GM23248 (cell line): ENCODE measurements at regions not wholly inside any gene's neighbourhood (a gene's known extent, or its start where the extent isn't known, plus 50 kb on each side); places are given as distances from the start of the nearest gene placed in this dataset.

Source experiments
- DNase-seq: peaks from one replicate; pipeline ENCODE4 v3.0.0-alpha.2; 2015
- H2AFZ ChIP-seq: fragments of 200-600 bp; sonication (generic); 2 replicates; pipeline ENCODE4 v1.6.1; 2016; ENCODE audit warnings: antibody characterized with exemption
- H3F3A ChIP-seq: fragments of 200-600 bp; sonication (generic); 2 replicates; pipeline ENCODE4 v1.6.1; 2016; ENCODE audit warnings: mild to moderate bottlenecking, antibody characterized with exemption, mixed run types; ENCODE audit not compliant: insufficient read depth
- H3K27ac ChIP-seq: fragments of 200-600 bp; sonication (generic); 2 replicates; pipeline ENCODE4 v1.5.1; 2016; ENCODE audit warnings: mild to moderate bottlenecking
- H3K27me3 ChIP-seq: fragments of 200-600 bp; sonication (generic); replicated peaks from 2 replicates; pipeline ENCODE4 v1.6.1; 2016; ENCODE audit warnings: mild to moderate bottlenecking; ENCODE audit not compliant: insufficient read depth
- H3K36me3 ChIP-seq: fragments of 200-600 bp; sonication (generic); 2 replicates; pipeline ENCODE4 v1.6.1; 2016; ENCODE audit warnings: low read depth, mild to moderate bottlenecking
- H3K4me1 ChIP-seq: fragments of 200-600 bp; sonication (generic); 2 replicates; pipeline ENCODE4 v1.6.1; 2016; ENCODE audit warnings: mild to moderate bottlenecking; ENCODE audit not compliant: insufficient read depth
- H3K4me2 ChIP-seq: fragments of 200-600 bp; sonication (generic); one replicate; pipeline ENCODE4 v1.6.1; 2016; ENCODE audit warnings: mild to moderate bottlenecking; ENCODE audit not compliant: unreplicated experiment
- H3K4me3 ChIP-seq: fragments of 200-600 bp; sonication (generic); 2 replicates; pipeline ENCODE4 v1.5.1; 2016; ENCODE audit warnings: mild to moderate bottlenecking
- H3K79me2 ChIP-seq: fragments of 200-600 bp; sonication (generic); 2 replicates; pipeline ENCODE4 v1.6.1; 2016; ENCODE audit warnings: mild to moderate bottlenecking; ENCODE audit not compliant: insufficient read depth
- H3K9ac ChIP-seq: fragments of 200-600 bp; sonication (generic); 2 replicates; pipeline ENCODE4 v1.6.1; 2016; ENCODE audit warnings: mild to moderate bottlenecking
- H3K9me2 ChIP-seq: fragments of 200-600 bp; sonication (generic); 2 replicates; pipeline ENCODE4 v1.6.1; 2016; ENCODE audit warnings: mixed run types, mild to moderate bottlenecking, moderate library complexity; ENCODE audit not compliant: insufficient read depth
- H3K9me3 ChIP-seq: fragments of 200-600 bp; sonication (generic); one replicate; pipeline ENCODE4 v1.6.1; 2017; ENCODE audit warnings: low read depth
- H4K20me1 ChIP-seq: fragments of 200-600 bp; sonication (generic); 2 replicates; pipeline ENCODE4 v1.6.0; 2016; ENCODE audit not compliant: insufficient read depth
- EZH2 ChIP-seq: fragments of 200-600 bp; sonication (generic); IDR thresholded peaks from 2 replicates; pipeline ENCODE4 v1.6.1; 2018; ENCODE audit warnings: antibody characterized with exemption, mild to moderate bottlenecking; ENCODE audit not compliant: insufficient read depth, poor library complexity, severe bottlenecking
- EZH2phosphoT487 ChIP-seq: fragments of 200-600 bp; sonication (generic); IDR thresholded peaks from 2 replicates; pipeline ENCODE4 v1.6.1; 2018; ENCODE audit warnings: antibody characterized with exemption, moderate library complexity, mild to moderate bottlenecking, low read depth; ENCODE audit not compliant: insufficient read depth
- WGBS, 2 experiments: methylation state at CpG; one replicate each; pipeline ENCODE4 v1.1.6; 2015 to 2017; ENCODE audit warnings: low lambda C conversion rate in 2 of 2, low coverage in 1 of 2; ENCODE audit errors: missing lambda C conversion rate in 2 of 2; 5-methylcytosine and 5-hydroxymethylcytosine counted together
- in situ Hi-C: fragments of 300-500 bp; cut with MboI; formaldehyde crosslinking; loops from 2 replicates; pipeline ENCODE4 v1.15.0; 2020

DNA sequence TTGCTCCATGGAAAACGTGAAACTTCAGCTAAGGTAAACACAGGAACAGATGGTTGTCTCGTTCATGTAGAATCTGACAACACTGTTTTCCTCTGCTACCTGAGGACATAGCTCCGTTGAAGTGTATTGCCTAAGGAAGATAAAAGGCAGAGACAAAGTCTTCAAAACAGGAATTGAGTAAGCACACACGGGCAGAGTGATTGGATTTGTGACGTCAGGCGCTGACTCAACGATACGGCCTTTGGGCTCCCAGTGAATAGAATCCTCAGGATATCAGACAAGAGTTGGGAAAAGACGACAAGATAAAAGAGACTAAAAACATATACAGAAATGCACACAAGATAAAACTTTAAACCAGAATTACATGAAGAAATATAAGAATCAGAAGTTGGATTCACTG lies 787.1 kb upstream of the CTNND2 start:
- Histone ChIP-seq H3K27ac (no peak overlapping the region), H2AFZ (no peak overlapping the region), H3K4me3 (no peak overlapping the region), H3K4me1 (no peaks in the 10 kb centered on the region), H3K9ac (no peak overlapping the region), H4K20me1 (no peaks in the 10 kb centered on the region), H3K9me2 (no peaks in the 10 kb centered on the region), H3K36me3 (no peaks in the 10 kb centered on the region), H3K27me3 (no peaks in the 10 kb centered on the region), H3K9me3 (no peaks in the 10 kb centered on the region), H3F3A (no peaks in the 10 kb centered on the region), H3K79me2 (no peaks in the 10 kb centered on the region), H3K4me2 (no peak overlapping the region)
- in situ Hi-C loops = no loop called here
- WGBS, 2 experiments = 40 to 42% methylated on average over 9 of the region's 9 CpGs
- DNase-seq = no peak
- TF ChIP-seq EZH2phosphoT487 = no peak
- no peak for TF ChIP-seq EZH2

- no peaks in the 10 kb centered on the region for H3F3A ChIP-seq
- no peak for TF ChIP-seq EZH2phosphoT487
- no peak for TF ChIP-seq EZH2
- no peak overlapping the region for H3K27ac ChIP-seq
- no peak overlapping the region for H2AFZ ChIP-seq
- H3K9me2 ChIP-seq = no peaks in the 10 kb centered on the region
- H3K79me2 ChIP-seq = no peaks in the 10 kb centered on the region
- 13 to 18% methylated on average over 2 of the region's 2 CpGs for WGBS, 2 experiments
- DNase-seq = no peak
- no peak overlapping the region for H3K4me3 ChIP-seq
- H3K4me1 ChIP-seq = no peaks in the 10 kb centered on the region
- no peaks in the 10 kb centered on the region for H4K20me1 ChIP-seq
- H3K4me2 ChIP-seq = no peak overlapping the region
- H3K27me3 ChIP-seq = no peaks in the 10 kb centered on the region
- H3K9ac ChIP-seq = no peak overlapping the region
- H3K36me3 ChIP-seq = no peaks in the 10 kb centered on the region
- in situ Hi-C loops = no loop called here
- H3K9me3 ChIP-seq = no peaks in the 10 kb centered on the region
These were observed 786.1 kb upstream of the CTNND2 start for GRCh38 chr5:12690361-12690760.

DNA sequence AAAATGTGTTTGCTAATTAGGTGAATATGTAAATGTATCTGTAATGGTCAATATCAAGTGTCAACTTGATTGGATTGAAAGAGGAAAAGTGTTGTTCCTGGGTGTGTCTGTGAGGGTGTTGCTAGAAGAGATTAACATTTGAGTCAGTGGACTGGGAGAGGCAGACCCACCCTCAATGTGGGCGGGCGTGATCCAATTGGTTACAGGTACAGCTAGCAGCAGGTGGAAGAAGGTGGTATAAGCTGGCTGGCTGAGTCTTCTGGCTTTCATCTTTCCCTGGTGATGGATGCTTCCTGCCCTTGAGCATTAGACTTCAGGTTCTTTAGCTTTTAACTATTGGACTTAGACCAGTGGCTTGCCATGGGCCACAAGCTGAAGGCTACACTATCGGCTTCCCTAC lies 779.0 kb upstream of the CTNND2 start:
- no peaks in the 10 kb centered on the region for H4K20me1 ChIP-seq
- H2AFZ ChIP-seq = no peak overlapping the region
- no peak overlapping the region for H3K9ac ChIP-seq
- H3K4me1 ChIP-seq = no peaks in the 10 kb centered on the region
- no peak overlapping the region for H3K27ac ChIP-seq
- H3K9me2 ChIP-seq = no peaks in the 10 kb centered on the region; the same call in 1 of the 2 replicates
- 14 to 19% methylated on average over 3 of the region's 3 CpGs for whole genome bisulfite sequencing, 2 experiments
- no peaks in the 10 kb centered on the region for H3K79me2 ChIP-seq
- H3K27me3 ChIP-seq = no peaks in the 10 kb centered on the region
- no peak for TF ChIP-seq EZH2
- no peak for TF ChIP-seq EZH2phosphoT487
- no peaks in the 10 kb centered on the region for H3K9me3 ChIP-seq
- in situ Hi-C loops = no loop called here
- no peaks in the 10 kb centered on the region for H3F3A ChIP-seq
- no peak overlapping the region for H3K4me2 ChIP-seq
- H3K4me3 ChIP-seq = no peak overlapping the region
- no peaks in the 10 kb centered on the region for H3K36me3 ChIP-seq
- DNase-seq = no peak

DNA sequence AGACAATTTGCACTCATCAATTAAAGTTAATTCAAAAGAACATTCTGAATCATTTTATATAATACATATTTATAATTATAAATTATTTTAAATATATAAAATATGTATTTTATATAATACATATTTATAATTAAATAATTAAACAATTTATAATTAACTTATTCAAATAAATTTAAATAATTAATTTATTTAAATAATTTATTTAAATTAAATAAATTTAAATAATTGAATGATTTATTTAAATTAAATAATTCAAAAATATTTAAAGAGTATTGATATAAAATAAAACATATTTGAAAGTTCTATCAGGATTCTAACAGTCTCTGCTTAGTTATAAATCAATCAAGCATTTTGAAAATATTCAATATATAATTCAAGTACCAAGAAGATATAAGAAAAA lies 775.5 kb upstream of the CTNND2 start:
- H3K9ac ChIP-seq = no peak overlapping the region
- H3K9me2 ChIP-seq = no peaks in the 10 kb centered on the region; the same call in 1 of the 2 replicates
- no peak for DNase-seq
- no peak overlapping the region for H3K4me2 ChIP-seq
- no peaks in the 10 kb centered on the region for H3F3A ChIP-seq
- no peaks in the 10 kb centered on the region for H3K4me1 ChIP-seq
- no peak for TF ChIP-seq EZH2phosphoT487
- no peak for TF ChIP-seq EZH2
- in situ Hi-C loops = no loop called here
- no peak overlapping the region for H3K27ac ChIP-seq
- H2AFZ ChIP-seq = no peak overlapping the region
- H3K9me3 ChIP-seq = no peaks in the 10 kb centered on the region
- no peaks in the 10 kb centered on the region for H4K20me1 ChIP-seq
- no peak overlapping the region for H3K4me3 ChIP-seq
- no peaks in the 10 kb centered on the region for H3K36me3 ChIP-seq
- H3K79me2 ChIP-seq = no peaks in the 10 kb centered on the region
- H3K27me3 ChIP-seq = no peaks in the 10 kb centered on the region

- no peak overlapping the region for H2AFZ ChIP-seq
- H3K4me1 ChIP-seq = no peaks in the 10 kb centered on the region
- no peak for DNase-seq
- no peak overlapping the region for H3K4me2 ChIP-seq
- no peaks in the 10 kb centered on the region for H3K79me2 ChIP-seq
- H3K27me3 ChIP-seq = no peaks in the 10 kb centered on the region
- no peaks in the 10 kb centered on the region for H3F3A ChIP-seq
- no peaks in the 10 kb centered on the region; the same call in 1 of the 2 replicates for H3K9me2 ChIP-seq
- no peak overlapping the region for H3K4me3 ChIP-seq
- H3K27ac ChIP-seq = no peak overlapping the region
- 36 to 37% methylated on average over 6 of the region's 6 CpGs for WGBS, 2 experiments
- no peak overlapping the region for H3K9ac ChIP-seq
- no peaks in the 10 kb centered on the region for H4K20me1 ChIP-seq
- no peaks in the 10 kb centered on the region for H3K36me3 ChIP-seq
- TF ChIP-seq EZH2phosphoT487 (no peak), EZH2 (no peak)
- in situ Hi-C loops = no loop called here
- H3K9me3 ChIP-seq = no peaks in the 10 kb centered on the region
These were observed 771.7 kb upstream of the CTNND2 start for GRCh38 chr5:12675959-12676358.
